ENCODE measurements at regions not wholly inside any gene's neighbourhood (a gene's known extent, or its start where the extent isn't known, plus 50 kb on each side); places are given as distances from the start of the nearest gene placed in this dataset.
"Not testable (repeated sequence)": the region's sequence is repeated elsewhere in the genome, so short reads cannot be mapped to it uniquely, and the experiment has no call there.

DNA sequence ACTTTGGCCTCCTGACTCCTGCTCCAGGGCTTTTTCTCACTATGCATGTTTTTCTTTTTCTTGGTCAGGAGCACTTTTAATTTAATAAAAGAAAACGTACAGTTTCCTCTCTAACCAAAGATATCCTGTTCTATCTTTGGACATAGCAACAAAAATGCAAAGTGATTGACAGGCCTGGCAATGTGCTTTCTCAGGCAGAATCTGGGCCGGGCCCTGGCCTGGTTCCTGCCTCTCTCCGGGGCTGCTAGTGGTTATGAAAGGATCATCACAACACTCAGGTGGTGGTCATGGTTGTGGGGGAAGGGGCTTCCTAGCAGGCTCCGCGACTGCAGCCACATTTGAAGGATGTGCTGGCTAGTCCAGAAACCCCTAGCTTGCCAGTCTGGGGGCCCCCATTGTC lies 85.8 kb upstream of the USP24 start:
- DNase-seq (ENCODE audit: low read depth), result no peak

DNA sequence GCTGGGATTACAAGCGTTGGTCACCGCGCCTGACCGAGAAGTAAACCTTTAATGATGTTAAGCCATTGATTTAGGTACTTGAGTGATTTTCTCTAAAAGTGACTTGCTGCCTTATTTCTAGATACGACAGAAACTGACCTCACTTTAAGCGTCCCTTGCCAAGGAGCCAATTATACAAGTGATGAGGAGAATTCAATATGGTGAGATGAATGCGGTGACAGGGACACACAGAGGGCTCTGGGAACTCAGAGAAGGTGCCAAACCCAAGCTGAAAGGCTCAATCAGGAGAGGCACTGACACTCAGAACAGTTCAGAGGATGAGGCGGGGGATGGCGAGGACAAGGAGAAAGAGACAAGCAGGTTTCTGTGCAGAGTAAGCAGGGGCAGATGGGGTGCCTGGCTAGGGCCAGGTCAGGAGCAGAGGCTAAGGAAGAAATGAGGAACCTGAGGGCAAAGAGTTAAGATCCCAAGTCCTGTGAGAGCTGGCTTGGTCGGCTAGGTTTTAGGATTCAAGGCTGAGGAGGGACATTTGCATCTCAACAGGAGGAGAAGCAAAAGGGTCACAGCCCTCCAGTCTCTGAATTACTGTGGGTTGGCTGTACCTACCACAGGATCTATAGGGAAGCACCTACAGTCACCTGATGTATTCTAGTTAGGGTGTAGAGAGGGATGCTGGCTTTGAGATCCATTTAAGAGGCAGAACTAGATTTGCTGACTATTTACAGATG lies 83.2 kb upstream of the USP24 start:
- DNase-seq (ENCODE audit: low read depth), result no peak

DNA sequence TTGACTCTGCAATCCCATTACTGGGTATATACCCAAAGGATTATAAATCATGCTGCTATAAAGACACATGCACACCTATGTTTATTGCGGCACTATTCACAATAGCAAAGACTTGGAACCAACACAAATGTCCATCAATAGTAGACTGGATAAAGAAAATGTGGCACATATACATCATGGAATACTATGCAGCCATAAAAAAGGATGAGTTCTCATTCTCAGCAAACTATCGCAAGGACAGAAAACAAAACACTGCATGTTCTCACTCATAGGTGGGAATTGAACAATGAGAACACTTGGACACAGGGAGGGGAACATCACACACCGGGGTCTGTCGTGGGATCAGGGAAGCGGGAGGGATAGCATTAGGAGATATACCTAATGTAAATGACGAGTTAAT lies 81.1 kb upstream of the USP24 start:
- not testable (repeated sequence) for DNase-seq (ENCODE audit: low read depth)

DNA sequence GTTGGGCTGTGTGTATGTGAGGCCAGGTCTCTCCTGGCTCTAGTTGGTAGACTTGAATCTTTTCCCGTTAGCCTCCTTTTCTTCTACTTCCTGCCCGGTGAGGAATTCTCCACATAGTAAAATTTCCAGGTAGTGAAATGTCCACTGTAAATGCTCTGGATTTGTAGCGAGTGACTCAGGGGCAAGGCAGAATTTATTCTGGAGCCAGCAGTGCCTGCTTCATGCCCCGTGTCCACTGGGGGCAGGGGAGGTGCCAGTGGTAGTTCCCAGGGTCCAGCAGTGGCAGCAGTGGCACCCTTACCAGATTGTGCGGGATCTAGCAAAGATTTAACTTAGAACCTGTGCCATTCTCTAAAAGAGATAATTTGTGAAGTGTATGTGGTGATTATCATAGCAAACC lies 74.5 kb upstream of the USP24 start:
- DNase-seq (ENCODE audit: low read depth), result no peak

DNA sequence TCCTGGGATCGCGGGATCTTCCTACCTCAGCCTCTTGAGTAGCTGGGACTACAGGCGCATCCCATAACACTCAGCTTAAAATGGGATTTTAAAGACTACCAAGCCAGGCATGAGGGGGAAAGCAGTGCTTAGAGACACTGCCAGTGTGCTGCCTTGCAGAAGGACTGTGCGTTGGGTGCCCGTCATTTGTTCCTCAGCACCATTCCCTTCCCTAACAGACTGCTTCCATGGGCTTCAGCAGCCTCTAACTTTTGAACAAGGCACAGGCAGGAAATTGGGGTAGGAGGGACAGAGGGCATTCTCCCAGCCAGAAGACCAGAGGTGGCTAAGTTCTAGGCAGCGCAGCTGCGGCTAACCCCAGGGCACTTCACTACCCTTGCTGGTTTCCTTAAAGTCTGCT lies 73.9 kb upstream of the USP24 start:
- no peak for DNase-seq (ENCODE audit: low read depth)

DNA sequence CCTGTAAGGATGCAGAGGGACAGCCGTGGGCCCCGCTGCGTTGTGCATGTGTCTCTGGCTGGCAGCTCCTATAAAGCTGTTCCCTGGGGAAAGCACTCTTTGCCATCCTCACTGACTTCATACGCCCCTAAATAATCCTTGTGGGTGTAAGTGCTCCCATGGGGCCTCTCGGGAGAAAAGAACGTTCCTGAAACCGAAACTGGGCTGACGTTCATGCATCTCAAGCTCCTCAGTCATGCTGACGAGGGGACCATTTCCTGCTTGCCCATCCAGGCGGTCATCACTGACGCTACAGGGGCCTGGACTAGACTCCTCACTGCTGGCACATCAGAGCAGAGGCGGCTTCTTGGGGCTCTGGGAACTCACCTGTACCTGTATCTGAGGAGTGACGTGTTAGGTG lies 73.1 kb upstream of the USP24 start:
- DNase-seq (ENCODE audit: low read depth), result peak; percentile 11

DNA sequence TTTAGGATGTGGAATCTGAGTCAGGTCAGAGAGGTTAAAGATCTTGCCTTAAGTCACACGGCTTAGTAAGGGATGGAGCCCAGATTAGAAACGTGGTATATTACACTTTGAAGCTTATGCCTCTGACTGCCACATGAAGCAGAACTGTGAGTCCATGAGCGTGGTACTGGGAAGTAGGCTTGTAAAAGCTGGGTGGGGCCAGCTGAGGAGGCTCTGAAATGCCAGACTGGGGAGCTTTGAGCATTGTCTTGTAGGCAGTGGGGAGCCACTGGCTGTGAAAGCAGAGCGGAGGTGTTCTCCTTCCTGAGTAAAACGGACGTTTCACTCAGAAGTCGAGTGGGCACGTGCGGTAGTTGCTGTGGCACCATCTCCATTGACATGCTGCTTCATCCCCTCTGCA lies 72.6 kb upstream of the USP24 start:
- no peak for DNase-seq (ENCODE audit: low read depth)

DNA sequence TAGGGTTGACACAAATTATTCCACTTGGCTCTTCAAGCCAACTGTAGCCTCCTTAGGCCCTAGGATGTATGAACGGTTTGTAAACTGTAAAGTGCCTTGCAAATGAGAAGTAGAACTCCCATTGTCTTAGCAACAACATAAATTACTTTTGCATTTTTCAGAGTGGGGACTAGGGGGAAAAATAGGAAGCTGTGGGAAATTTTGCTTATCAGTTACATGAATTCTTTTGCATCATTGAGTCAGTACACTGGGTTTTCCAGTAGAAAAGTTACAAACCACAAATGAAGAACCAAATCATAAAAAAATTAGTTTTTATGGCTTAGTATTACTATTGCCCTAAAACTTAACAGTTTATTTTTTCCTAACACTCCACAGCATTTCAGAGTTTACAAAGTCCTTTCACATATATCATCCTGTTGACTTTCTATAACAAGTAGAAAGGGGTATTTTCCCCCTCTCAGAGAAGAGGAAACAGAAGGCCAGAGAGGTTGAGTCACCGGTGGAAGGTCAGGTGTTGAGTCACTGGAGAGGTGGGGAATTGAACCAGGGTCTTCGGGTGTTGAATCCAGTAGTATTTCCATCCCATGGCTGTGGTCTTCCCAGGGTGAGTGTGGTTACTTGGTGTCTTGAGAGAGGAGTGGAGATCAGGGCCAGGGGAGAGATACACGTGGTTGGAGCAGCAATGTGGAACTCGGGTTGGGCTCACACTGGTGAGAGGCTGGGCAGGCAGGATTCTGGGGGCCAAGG lies 71.9 kb upstream of the USP24 start:
- DNase-seq (ENCODE audit: low read depth), result no peak

DNA sequence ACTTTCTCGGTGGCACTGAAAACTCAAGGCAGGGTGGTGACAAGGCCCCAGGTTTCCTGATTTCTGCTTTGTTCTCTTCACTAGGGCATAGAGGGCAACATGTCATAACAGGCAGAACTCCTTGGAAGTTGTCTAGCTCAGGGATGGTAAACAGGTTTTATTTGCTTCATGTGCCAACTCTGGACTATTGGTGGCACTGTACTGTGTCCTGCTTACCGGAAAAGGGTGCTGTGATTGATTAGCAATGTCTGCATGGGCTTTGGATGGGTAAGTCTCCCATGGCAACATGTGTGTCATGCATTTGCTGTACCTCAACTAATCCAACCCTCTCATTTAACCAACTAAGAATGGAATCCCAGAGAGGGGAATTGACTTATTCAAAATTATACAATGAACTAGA lies 70.7 kb upstream of the USP24 start:
- no peak for DNase-seq (ENCODE audit: low read depth)

DNA sequence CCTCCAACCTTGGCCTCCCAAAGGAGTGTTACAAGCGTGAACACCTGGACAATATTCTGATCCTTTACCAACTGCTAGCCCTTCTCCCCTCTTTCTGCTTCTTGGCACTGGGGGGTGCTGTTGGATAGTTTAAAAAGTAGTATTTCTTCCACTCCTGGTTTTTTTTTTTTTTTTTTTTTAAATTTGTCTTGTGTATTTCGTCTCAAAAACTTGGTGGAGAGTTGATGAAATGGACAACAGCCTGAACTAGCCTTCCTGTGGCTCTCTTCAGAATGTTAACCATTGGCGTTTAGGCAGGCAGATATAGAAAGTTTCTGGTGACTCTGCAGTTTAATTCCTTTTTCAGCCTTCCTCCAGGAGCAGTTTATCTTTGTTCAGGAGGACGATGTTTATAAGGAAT lies 69.7 kb upstream of the USP24 start:
- DNase-seq (ENCODE audit: low read depth), result peak; percentile 33

DNA sequence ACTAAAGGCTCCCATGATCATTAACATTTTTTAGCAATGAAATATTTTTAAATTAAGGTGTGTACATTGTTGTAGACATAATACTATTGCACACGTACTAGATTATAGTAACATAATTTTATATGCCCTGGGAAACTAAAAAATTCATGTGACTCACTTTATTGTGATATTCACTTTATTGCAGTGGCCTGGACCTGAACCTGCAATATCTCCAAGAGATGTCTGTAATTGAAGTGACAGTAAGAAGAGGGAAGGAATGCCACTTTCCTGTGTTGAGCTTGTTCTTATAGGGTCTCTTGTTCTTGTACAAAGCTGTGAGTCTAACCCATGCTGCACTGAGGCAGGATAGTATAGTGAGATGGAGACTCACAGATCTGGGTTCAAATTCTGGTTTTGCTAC lies 66.9 kb upstream of the USP24 start:
- no peak for DNase-seq (ENCODE audit: low read depth)

DNA sequence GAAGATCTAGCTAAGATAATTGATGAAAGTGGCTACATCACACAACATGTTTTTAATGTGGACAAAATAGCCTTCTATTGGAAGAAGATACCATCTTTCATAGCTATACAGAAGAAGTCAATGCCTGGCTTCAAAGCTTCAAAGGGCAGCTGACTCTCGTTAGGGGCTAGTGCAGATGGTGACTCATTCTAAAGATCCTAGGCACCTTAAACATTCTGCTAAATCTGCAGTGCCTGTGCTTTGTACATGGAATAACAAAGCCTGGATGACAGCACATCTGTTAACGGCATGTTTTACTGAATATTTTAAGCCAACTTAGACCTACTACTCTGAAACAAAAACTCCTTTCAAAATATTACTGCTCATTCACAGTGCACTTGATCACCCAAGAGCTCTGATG lies 65.6 kb upstream of the USP24 start:
- no peak for DNase-seq (ENCODE audit: low read depth)

DNA sequence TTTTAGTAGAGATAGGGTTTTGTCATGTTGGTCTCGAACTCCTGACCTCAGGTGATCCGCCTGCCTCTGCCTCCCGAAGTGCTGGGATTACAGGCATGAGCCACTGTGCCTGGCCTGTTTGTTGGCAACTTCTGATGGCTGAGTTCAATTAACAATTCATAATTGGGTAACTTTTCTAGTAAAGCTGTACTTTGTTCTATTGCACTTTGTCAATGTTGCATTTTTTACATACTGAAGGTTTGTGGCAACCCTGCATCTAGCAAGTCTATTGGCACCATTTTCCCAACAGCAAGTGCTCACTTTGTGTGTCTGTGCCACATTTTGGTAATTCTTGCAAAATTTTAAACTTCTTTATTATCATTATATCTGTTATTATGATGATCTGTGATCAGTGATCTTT lies 64.5 kb upstream of the USP24 start:
- DNase-seq (ENCODE audit: low read depth), result no peak

DNA sequence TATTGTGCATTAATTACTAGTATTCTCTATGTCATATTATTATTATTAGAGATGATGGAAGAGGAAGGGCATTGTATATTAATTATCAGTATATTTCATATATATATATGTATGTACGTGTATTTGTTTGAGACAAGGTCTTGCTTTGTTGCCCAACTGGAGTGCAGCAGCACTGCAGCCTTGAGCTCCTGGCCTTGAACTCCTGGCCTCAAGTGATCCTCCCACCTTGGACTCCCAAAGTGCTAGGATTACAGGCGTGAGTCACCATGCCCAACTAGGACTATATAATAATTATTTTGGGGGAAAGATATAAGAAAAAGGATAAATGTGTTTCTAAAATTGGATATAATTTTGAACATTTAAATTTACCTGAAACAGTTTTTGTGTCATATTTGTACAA lies 63.2 kb upstream of the USP24 start:
- DNase-seq (ENCODE audit: low read depth), result no peak

DNA sequence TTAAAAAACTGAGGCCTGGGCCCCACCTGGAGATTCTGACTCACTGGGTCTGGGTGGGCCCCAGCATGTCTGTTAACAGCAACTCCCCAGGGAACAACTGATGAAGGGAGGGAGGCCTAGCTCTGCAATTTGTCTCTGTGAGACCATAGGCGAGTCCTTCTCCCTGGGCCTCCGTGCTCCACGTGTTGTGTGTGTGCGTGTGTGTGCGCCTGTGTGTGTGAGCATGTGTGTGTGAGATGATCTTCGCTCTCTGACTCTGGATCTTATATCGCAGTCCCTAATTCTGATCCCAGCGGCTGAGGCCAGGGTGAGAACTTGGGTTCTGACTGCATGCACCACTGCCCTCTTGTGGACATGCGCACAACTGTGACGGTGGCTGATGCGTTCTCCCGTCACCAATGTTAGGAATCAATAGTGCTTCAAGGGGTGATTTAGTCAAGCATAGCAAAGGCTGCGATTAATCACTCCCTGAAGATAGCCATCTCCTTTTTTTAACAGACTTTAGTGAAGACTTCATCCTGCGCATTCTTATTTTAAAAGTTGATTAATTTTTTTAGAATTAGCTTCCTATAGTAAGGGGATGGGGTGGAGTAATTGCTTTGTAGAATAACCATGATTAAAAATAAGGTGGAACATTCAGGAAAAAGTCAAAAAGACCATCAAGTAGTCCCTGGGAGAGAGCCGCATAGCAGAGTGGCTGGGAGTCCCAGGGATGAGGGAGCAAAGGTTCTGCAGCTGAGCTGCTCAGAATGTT lies 62.4 kb upstream of the USP24 start:
- peak; percentile 42 for DNase-seq (ENCODE audit: low read depth)

DNA sequence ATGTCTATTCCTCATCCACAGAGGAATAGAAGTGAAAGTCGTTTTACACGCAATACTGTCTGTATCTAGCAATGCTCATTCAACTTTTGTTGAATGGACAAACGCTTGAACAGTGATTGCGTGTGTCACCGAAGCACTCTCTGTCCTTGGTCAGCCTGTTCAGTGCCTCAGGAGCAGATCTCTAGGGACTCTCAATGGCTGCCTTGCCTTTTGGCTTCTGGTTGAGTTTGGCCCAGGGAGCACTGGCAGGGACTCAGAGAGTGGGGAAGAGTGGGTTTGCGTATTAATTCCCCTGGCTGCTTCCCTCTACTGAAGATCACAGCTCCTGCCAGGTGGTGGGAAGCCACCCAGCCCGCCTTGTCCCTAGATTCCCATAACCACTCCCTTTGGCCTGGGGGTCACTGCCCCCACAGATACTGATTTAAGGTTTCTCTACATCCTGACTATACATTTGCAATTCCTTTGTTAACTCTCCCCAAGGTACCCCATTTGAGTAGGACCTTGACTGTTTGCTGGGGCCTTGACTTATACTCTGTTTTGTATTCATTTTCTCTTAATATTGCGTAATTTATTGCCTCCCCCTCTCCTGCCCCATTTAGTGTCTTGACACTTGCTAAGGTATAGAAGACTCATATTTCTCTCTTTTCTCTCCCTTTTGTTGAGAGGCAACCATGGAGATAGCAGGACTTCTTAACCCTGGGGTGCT lies 61.7 kb upstream of the USP24 start:
- DNase-seq (ENCODE audit: low read depth), result no peak

DNA sequence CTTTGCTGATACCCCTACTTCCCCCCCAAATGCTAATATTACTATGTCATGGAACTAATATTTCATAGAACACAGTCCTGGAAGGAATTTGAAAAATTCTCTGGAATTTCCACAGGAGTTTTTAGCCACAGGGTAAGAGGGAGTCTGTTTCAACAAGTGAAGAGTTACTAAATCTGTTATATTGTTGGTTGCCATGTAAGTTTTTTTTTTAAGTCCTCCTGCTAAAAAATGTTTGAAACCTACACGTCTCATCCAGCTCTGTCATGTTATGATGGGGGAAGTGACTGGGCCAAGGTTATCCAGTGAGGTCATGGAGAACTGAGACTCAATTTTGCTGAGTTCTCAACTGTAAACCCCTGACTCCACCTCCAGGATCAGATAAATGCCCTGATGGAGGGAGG lies 60.8 kb upstream of the USP24 start:
- DNase-seq (ENCODE audit: low read depth), result no peak

DNA sequence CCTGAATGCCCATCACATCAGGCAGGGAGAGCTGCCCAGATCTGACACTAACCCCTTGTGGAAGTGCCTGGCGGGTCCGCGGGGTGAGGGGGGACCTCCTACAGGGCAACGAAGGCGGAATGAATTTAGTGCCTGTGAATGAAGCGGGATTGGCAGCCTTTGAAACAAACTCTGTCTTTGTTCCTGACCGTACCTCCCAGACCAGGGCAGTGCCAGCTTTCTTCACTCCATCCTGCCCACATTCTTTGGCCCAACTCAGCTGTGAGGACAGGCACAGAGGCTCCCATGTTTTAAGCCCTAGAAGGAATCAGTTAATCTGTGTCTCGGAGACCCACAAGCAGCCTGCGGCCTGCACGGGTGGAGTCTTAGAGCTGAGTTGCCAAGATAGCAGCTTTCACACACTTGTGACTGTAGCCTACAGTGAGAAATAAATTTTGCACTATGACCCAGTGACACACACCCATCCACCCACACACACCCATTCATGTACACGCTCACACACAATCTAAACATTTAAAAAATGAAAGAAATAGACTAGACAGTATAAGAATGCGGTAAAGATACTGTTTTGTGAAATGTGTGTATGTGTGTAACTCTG lies 60.1 kb upstream of the USP24 start:
- no peak for DNase-seq (ENCODE audit: low read depth)

DNA sequence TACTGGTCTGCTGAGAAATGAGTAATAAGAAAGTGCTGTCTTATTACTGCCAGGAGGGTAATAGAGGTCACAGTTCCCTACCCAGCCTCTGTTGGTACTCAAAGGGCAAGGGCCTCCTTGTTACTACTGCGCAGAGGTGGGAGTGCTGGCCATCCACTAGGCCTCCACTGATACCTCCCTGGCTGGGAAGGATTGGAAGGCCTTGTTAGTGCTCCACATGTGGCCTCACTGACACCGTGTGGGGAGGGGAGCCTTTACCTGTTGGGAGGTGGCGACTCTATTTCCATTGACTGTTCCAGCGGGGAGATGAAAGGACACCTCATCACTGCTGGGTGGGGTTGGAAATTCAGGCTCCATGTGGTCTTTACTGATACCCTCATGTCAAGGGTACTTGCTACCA lies 57.8 kb upstream of the USP24 start:
- no peak for DNase-seq (ENCODE audit: low read depth)
